ENCODE measurements at regions not wholly inside any gene's neighbourhood (a gene's known extent, or its start where the extent isn't known, plus 50 kb on each side); places are given as distances from the start of the nearest gene placed in this dataset.
"Not testable (repeated sequence)": the region's sequence is repeated elsewhere in the genome, so short reads cannot be mapped to it uniquely, and the experiment has no call there.

DNA sequence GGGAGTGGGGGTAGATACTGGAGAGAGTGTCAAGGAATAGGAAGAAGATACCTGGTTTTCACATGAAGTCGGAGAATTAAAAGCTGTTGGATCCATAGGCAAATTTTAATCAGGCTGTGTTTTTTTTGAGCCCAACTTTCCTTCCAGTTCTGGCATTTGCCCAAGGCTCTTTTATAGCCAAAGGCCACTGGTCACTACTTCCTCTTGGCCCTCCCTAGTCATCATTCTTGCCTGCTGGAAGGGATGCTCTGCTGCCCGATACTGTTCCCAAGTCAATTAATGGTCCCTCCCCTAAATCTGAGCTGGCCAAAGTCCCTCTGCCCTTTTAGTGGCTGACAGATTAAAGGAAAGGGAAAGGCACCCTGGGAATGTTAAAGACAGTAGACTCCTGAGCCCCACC is 102.8 kb upstream of the ZNF648 start:
- FAIRE-seq (no peak), DNase-seq (peak in 1 of 5 donors; percentile 21)
- H3K9ac ChIP-seq (ENCODE audit: low read length in 3 of 3) = no peak overlapping the region
- H3K4me1 ChIP-seq (ENCODE audit: control insufficient read depth in 2 of 3, insufficient read depth in 2 of 3, low read depth in 1 of 3, low read length in 3 of 3) = peaks cover 0 to 5% (median 0%) of the 10 kb centered on the region in 3 donors
- peaks cover 0 to 2% (median 0%) of the 10 kb centered on the region in 3 donors for H3K9me3 ChIP-seq (ENCODE audit: control insufficient read depth in 2 of 3, insufficient read depth in 1 of 3, low read length in 3 of 3)
- no peaks in the 10 kb centered on the region for H3K27me3 ChIP-seq (ENCODE audit: control insufficient read depth, insufficient read depth, low read length)
- H3K36me3 ChIP-seq (ENCODE audit: control insufficient read depth in 2 of 3, insufficient read depth in 3 of 3, low read length in 3 of 3) = no peaks in the 10 kb centered on the region
- intact Hi-C loops (cut with DNase I) = no loop called here
- H3K4me3 ChIP-seq (ENCODE audit: low read length in 3 of 3) = no peak overlapping the region
- H3K27ac ChIP-seq (ENCODE audit: low read depth in 2 of 2, low read length in 2 of 2) = no peak overlapping the region
- TF ChIP-seq, protein P1, sequence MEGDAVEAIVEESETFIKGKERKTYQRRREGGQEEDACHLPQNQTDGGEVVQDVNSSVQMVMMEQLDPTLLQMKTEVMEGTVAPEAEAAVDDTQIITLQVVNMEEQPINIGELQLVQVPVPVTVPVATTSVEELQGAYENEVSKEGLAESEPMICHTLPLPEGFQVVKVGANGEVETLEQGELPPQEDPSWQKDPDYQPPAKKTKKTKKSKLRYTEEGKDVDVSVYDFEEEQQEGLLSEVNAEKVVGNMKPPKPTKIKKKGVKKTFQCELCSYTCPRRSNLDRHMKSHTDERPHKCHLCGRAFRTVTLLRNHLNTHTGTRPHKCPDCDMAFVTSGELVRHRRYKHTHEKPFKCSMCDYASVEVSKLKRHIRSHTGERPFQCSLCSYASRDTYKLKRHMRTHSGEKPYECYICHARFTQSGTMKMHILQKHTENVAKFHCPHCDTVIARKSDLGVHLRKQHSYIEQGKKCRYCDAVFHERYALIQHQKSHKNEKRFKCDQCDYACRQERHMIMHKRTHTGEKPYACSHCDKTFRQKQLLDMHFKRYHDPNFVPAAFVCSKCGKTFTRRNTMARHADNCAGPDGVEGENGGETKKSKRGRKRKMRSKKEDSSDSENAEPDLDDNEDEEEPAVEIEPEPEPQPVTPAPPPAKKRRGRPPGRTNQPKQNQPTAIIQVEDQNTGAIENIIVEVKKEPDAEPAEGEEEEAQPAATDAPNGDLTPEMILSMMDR (IDR thresholded peaks at IDR 0.05; ENCODE audit: borderline replicate concordance, extremely low read depth, insufficient read depth) = no peak

DNA sequence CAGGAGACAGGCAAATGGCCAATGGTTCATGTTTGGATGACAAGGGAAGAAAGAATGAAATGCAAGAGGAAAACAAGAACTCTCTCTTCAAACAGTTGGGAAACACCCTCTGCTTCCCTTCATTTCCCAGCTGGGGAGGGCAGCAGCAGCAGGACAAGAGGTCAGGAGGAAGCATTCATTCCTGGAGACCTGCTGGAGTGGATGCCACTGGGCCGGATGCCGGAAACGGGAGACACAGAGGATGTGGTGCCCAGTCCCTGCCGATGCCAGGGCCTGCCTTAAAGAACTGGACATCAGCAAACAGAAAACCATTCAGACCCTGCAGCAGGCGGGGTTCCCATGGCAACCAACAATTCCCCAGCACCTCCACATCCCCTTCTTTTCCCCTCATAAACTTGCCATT is 102.3 kb upstream of the ZNF648 start:
- peaks cover 0 to 5% (median 0%) of the 10 kb centered on the region in 3 donors for H3K4me1 ChIP-seq (ENCODE audit: control insufficient read depth in 2 of 3, insufficient read depth in 2 of 3, low read depth in 1 of 3, low read length in 3 of 3)
- H3K9ac ChIP-seq (ENCODE audit: low read length in 3 of 3) = no peak overlapping the region
- no peak overlapping the region for H3K4me3 ChIP-seq (ENCODE audit: low read length in 3 of 3)
- no peaks in the 10 kb centered on the region for H3K27me3 ChIP-seq (ENCODE audit: control insufficient read depth, insufficient read depth, low read length)
- DNase-seq = peak in 1 of 5 donors; percentile 70
- intact Hi-C loops (cut with DNase I) = no loop called here
- no peak for FAIRE-seq
- H3K27ac ChIP-seq (ENCODE audit: low read depth in 2 of 2, low read length in 2 of 2) = no peak overlapping the region
- no peaks in the 10 kb centered on the region for H3K36me3 ChIP-seq (ENCODE audit: control insufficient read depth in 2 of 3, insufficient read depth in 3 of 3, low read length in 3 of 3)
- H3K9me3 ChIP-seq (ENCODE audit: control insufficient read depth in 2 of 3, insufficient read depth in 1 of 3, low read length in 3 of 3) = peaks cover 0 to 2% (median 0%) of the 10 kb centered on the region in 3 donors
- TF ChIP-seq, protein P1 (IDR thresholded peaks at IDR 0.05; ENCODE audit: borderline replicate concordance, extremely low read depth, insufficient read depth) = no peak

DNA sequence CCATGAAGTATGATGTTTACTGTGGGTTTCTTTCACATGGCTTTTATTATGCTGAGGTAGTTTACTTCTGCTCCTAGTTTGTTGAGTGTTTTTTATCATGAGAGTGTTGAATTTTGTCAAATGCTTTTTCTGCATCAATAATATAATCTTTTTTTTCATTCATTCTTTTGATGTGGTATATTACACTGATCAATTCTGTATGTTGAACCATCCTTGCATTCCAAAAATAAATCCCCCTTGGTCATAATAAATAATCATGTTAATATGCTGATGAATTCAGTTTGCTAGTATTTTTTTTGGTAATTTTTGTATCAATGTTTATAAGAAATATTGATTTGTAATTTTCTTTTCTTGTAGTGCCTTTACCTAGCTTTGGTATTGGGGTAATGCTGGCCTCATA is 97.9 kb upstream of the ZNF648 start:
- intact Hi-C loops (cut with DNase I) = no loop called here
- Histone ChIP-seq H3K27ac (ENCODE audit: low read depth in 2 of 2, low read length in 2 of 2) (no peak overlapping the region), H3K4me1 (ENCODE audit: control insufficient read depth in 2 of 3, insufficient read depth in 2 of 3, low read depth in 1 of 3, low read length in 3 of 3) (peaks cover 0 to 5% (median 0%) of the 10 kb centered on the region in 3 donors), H3K36me3 (ENCODE audit: control insufficient read depth in 2 of 3, insufficient read depth in 3 of 3, low read length in 3 of 3) (no peaks in the 10 kb centered on the region), H3K9ac (ENCODE audit: low read length in 3 of 3) (no peak overlapping the region), H3K9me3 (ENCODE audit: control insufficient read depth in 2 of 3, insufficient read depth in 1 of 3, low read length in 3 of 3) (peaks cover 0 to 2% (median 0%) of the 10 kb centered on the region in 3 donors), H3K4me3 (ENCODE audit: low read length in 3 of 3) (no peak overlapping the region), H3K27me3 (ENCODE audit: control insufficient read depth, insufficient read depth, low read length) (no peaks in the 10 kb centered on the region)
- TF ChIP-seq, protein P1 (IDR thresholded peaks at IDR 0.05; ENCODE audit: borderline replicate concordance, extremely low read depth, insufficient read depth) = no peak
- FAIRE-seq (no peak), DNase-seq (no peak)

DNA sequence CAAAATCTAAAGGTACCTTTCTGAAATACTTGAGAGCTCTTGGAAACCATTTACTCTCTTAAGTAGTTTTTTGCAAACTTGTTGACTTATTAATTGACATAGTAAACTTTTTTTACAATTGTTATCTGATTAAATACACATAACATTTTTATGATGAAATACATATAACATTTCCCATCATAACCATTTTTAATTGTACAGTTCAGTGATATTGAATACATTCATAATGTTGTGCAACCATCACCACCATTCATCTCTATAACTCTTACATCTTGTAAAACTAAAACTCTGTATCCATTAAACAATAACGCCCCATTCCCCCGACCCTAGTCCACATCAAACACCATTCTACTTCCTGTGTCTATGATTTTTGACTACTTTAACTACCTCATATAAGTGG is 95.7 kb upstream of the ZNF648 start:
- DNase-seq = no peak
- TF ChIP-seq, protein P1 (IDR thresholded peaks at IDR 0.05; ENCODE audit: borderline replicate concordance, extremely low read depth, insufficient read depth) = no peak
- peaks cover 0 to 2% (median 0%) of the 10 kb centered on the region in 3 donors for H3K9me3 ChIP-seq (ENCODE audit: control insufficient read depth in 2 of 3, insufficient read depth in 1 of 3, low read length in 3 of 3)
- no peaks in the 10 kb centered on the region for H3K27me3 ChIP-seq (ENCODE audit: control insufficient read depth, insufficient read depth, low read length)
- FAIRE-seq = no peak
- no peak overlapping the region for H3K27ac ChIP-seq (ENCODE audit: low read depth in 2 of 2, low read length in 2 of 2)
- no peak overlapping the region for H3K4me3 ChIP-seq (ENCODE audit: low read length in 3 of 3)
- no peaks in the 10 kb centered on the region for H3K4me1 ChIP-seq (ENCODE audit: control insufficient read depth in 2 of 3, insufficient read depth in 2 of 3, low read depth in 1 of 3, low read length in 3 of 3)
- no peaks in the 10 kb centered on the region for H3K36me3 ChIP-seq (ENCODE audit: control insufficient read depth in 2 of 3, insufficient read depth in 3 of 3, low read length in 3 of 3)
- H3K9ac ChIP-seq (ENCODE audit: low read length in 3 of 3) = no peak overlapping the region
- intact Hi-C loops (cut with DNase I) = no loop called here

DNA sequence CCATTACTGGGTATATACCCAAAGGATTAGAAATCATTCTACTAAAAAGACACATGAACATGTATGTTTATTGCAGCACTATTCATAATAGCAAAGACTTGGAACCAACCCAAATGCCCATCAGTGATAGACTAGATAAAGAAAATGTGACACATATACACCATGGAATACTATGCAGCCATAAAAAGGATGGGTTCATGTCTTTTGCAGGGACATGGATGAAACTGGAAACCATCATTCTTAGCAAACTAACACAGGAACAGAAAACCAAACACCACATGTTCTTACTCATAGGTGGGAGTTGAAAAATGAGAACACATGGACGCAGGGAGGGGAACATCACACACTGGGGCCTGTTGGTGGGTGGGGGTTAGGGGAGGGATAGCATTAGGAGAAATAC is 92.9 kb upstream of the ZNF648 start:
- H3K4me3 ChIP-seq (ENCODE audit: low read length in 3 of 3); H3K27ac ChIP-seq (ENCODE audit: low read depth in 2 of 2, low read length in 2 of 2); DNase-seq; intact Hi-C loops (cut with DNase I); H3K27me3 ChIP-seq (ENCODE audit: control insufficient read depth, insufficient read depth, low read length); H3K36me3 ChIP-seq (ENCODE audit: control insufficient read depth in 2 of 3, insufficient read depth in 3 of 3, low read length in 3 of 3); FAIRE-seq; H3K9me3 ChIP-seq (ENCODE audit: control insufficient read depth in 2 of 3, insufficient read depth in 1 of 3, low read length in 3 of 3); H3K4me1 ChIP-seq (ENCODE audit: control insufficient read depth in 2 of 3, insufficient read depth in 2 of 3, low read depth in 1 of 3, low read length in 3 of 3); H3K9ac ChIP-seq (ENCODE audit: low read length in 3 of 3): not testable (repeated sequence)

All from kidney (tissue), 13 donors.